Embryonic facial prominence (tissue), 1 donor: ENCODE measurements at regions not wholly inside any gene's neighbourhood (a gene's known extent, or its start where the extent isn't known, plus 50 kb on each side); places are given as distances from the start of the nearest gene placed in this dataset.

Source experiments
- DNase-seq: peaks from one replicate; pipeline ENCODE4 v3.0.0-alpha.2; 2016; ENCODE audit errors: extremely low spot score

DNA sequence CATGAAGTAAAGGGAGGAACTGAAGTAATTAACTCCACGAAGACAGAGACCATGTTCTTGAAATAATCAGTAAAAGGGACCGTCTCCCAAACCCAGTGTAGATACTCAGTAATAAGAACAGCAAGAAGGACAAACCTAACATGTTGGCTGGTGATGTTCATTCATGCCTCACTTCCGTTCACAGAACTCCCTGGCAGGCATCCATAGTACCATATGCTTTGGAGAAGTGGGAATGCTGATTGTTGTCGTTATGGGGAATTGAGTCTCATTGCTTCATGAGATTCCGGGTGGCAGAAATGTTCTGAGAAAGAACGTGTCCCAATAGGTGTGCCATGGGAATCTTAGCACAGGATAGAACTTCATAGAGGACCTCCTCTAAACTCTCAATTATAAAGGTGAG lies 452.3 kb downstream of the ZSWIM6 start:
- DNase-seq = no peak

DNA sequence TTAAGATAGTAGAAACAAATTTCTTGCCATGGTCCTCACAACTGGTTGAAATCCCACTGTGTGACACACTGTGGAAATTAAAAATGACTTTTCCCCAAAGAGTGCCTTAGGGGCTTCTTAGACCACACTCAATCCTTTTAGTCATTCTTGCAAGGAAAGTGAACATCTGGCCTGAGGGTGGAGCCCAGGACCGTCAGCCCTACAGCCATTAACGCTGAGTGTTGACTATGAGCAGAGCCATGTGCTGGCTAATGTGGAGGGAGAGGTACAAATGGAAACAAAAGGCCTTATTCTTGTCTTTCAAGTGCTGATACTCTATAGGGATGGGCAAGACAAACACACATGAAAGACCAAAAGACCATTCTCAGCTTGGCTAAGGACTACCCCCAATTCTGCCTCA lies 456.5 kb downstream of the ZSWIM6 start:
- no peak for DNase-seq

DNA sequence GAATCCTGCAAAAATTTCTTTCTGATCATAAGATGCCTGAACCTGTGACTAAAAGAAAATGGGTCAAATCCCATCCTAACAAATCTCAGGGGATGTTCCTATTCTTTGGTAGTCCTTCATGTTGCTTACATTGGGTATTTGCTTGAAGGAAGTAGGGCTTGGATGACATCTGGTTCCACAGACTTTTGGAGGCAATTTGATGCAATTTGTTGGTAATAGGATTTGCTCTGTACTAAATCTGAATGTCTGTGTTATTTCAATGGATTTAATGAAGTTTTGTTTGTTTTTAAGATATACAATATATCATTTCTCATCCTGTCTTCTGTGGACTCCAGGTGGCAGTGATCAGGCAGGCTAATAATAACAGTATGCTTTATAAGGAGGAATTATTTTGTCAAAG lies 457.9 kb downstream of the ZSWIM6 start:
- no peak for DNase-seq

DNA sequence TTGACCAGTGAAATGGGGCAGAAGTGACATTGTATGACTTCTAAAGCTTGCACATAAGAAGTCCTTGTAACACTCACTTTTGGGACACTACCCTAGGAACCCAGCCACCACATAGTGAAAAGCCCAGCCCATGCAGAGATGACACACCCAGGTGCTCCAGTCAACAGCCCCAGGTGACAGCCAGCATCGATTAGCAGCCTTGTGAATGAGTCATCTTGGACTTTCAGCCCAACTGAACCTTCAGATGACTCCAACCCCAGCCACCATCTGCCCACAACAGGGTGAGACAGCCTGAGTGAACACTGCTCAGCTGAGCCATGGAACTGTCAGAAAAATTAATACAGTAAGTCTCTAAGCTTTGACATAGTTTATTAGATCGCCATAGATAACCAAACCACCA lies 458.6 kb downstream of the ZSWIM6 start:
- DNase-seq = no peak

DNA sequence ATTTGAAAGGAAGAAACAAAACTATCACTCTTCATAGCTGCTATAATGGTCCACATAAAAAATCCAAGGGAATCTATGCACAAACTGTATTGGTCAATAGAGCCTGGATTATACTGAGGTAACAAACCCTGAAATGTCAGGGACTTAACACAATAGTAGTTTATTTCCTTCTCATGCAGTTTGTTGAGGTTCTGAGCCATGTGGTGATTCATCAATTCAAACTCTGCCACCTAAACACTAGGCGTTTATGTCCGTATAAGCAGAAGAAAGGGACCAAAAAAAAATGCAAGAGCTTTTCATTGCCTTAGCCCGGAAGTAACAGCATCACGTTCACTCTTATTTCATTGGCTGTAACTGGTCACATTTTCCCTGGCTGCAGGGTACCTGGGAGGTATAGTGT lies 464.7 kb downstream of the ZSWIM6 start:
- no peak for DNase-seq

DNA sequence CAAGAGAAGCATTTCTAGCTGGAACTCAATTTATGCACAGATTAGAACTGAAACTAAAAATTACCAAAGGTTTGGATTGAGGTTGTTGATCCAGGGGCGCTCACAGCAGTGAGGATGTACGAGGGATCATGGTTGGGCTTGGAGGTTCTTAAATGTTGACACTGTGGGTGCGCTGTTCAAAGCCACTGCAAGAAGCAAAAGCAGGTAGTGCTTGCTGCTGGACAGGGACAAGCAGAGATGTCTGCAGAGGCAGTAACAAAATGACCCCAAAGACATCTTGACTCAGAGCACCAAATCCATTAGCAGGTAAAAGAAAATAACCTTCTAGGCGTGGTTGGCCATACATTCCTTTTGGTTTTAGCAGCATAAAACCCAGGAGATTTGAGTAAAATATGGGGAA lies 468.4 kb downstream of the ZSWIM6 start:
- DNase-seq = no peak

DNA sequence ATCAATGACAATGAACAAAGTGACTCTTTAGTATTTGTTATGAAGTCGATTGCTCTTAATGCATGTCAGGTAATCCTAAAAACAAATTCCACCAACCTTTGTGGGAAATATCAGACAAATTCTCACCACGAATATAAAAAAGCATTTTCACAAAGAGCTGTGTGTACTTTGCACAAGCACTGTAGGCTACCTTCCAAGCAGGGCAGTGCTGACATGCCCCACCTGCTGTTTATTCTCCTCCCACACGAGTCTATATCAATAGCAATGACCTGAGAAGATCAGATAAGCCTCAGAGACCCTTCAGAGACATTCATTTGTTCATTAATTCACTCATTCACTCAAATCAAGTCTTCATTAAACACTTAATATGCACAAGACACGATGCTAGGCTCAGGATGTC lies 469.1 kb downstream of the ZSWIM6 start:
- DNase-seq = no peak

DNA sequence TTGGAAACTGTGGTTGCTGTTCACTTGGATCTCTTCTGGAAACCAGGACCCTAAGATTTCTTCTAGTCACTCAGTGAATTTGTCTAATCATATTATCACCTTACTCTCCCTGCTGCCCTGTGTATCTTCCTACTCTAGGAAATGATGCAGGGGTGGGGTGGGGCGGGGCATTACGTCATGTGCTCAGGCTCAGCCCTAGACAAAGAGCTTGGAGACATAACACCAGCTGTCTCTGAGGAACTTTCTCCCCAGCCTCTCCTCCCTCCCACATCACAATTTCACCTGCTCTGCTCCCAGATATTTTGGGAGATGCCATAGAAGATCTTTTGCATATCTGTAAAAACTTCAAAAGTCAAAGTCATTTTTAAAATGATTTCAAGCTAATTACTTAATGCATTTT lies 470.4 kb downstream of the ZSWIM6 start:
- DNase-seq = no peak

DNA sequence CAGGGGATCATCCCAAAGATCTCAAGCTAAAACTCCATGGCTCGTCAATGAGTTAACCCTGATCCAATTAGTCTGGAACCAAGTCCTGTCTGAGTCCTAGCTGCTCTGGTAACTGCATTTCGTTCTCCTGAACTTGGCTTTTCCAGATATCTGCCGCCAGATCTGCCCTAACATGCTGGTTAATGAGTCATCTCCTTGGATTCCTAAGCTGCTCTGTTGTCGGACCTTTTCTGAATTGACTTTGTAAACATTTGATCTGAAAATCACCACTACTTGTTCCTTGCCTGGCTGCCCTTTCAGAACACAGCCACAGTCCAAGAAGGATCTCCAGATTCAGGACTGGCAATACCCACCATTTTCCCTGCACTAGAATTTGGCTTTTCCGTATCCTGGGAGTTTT lies 473.0 kb downstream of the ZSWIM6 start:
- DNase-seq = no peak

DNA sequence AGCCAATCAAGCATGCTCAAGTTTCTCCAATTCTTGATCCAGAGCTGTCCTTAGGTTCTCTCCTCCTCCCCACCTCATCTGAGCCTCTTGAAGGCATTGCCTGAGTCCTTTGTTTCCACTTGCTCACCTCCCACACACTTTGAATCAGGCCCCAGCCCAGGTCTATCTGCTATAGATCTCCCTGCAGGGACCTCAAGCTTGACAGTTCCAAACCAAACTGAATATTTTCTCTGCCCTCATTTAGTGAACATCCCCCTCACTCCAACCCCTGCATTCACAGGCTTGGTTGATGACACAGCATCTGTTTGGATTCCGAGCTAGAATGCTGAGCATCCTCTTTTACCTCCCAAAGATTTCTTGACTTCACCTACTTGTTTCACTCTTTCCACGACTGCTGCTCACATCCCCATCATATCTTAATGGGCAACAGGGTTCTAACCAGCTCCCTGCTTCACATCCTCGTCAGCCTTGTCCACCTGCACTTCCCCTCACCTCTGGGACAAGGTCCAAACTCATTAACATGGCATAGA lies 474.5 kb downstream of the ZSWIM6 start:
- DNase-seq = no peak

DNA sequence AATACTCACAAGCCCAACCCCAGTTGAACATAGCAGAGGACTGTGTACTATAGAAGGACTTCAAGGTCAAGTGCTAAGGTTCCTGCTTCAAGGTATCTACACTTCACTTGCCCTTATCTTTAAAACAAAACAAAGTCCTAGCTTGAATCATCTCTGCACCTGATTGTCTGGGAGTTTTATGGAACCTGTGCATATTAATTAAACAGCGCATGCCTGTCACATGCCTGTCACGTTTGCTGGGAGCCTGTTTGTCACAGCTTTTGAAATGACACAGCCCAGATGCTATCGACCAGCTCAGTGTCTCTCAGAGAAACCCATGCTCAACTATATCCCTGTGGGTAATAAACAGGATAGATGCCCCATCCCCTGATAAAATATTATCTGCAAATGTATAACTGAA lies 476.0 kb downstream of the ZSWIM6 start:
- no peak for DNase-seq

DNA sequence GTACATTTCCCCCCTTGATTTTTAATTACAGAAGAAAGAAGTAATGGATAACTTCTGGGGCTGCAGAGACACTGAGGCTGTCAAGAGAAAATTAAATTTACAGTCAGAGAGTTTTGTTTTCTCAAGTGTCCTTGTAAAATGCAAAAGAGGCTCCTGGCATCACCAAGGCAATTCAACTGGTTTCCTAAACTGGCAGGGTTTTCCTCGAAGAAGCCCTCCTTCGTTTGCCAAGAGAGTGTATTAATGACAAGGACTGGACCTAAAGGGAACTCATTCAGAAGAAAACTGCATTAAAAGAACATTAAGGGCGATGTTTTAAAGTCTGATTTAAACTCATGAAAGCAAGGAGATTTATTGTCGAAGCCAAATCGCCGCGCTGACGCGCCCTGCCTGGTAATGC lies 476.9 kb downstream of the ZSWIM6 start:
- DNase-seq = no peak

DNA sequence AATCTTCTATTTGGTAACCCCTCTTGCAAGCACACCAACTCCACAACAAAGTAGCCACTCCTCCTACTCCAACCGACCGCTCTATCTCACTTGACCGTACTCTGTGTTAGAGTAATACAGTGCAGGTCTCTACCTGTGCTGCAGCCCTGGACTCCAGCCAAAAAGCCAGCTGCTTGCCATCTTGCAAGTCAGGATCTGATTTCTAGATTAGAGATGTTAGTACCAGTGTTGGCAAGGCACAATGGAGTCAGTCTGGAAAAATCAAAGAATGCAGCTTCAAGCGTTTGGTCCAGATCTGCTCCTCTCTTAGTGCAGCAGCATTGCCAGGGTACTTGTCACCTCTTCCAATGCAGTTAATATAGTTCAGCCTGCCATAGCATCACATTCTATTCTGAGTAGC lies 477.6 kb downstream of the ZSWIM6 start:
- DNase-seq = no peak

DNA sequence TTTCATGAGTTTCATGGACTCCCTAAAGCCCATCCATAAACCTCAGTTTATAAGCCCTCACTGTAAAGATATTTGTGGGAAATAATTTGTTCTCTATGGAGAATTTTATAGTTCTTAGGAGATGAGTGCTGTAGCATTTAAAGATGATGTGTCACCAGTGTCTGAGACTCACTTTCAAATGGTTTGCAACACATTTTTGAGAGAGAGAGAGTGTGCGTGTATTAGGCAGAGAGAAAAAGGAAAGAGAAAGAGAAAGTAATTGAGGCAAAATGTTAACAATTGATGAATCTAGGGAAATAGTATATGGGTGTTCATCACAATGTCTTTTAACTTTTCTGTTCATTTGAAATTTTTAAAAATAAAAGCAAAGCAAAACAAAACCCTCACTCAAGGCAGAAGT lies 479.0 kb downstream of the ZSWIM6 start:
- DNase-seq = no peak

DNA sequence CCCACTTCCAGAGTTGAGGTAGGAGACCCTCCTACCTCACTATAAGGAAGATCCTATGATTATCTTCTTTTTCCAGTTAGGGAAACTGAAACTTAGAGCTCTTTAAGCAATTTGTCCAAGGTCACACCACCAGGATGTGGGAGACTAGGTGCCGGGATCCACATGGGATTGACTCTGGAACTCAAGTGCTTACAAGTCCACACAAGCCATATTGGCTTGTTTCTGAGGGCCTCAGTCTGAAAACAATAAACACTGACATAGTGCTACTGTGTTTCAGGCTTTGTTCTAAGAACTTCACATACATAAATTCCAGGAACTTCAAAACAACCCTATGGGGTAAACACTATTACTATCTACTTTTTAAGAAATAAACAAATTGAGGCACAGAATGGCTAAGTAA lies 481.3 kb downstream of the ZSWIM6 start:
- no peak for DNase-seq

DNA sequence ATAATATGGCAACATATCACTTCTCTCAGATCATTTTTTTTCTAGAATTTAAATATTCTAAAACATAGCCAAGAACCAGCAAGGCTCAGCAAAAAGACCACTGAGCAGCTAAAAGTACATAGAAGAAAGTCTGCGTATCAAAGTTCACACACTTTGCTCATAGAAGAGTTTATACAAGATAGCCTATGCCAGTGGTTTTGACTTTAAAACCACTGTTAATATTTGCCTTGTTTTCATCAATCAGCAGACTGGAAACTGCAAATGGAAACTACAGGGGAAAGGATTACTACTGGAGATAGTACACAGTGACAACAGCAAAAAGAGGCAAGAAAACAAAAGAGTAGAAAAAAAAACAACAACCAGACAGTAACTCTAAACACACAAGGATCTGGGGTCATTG lies 483.3 kb downstream of the ZSWIM6 start:
- no peak for DNase-seq

DNA sequence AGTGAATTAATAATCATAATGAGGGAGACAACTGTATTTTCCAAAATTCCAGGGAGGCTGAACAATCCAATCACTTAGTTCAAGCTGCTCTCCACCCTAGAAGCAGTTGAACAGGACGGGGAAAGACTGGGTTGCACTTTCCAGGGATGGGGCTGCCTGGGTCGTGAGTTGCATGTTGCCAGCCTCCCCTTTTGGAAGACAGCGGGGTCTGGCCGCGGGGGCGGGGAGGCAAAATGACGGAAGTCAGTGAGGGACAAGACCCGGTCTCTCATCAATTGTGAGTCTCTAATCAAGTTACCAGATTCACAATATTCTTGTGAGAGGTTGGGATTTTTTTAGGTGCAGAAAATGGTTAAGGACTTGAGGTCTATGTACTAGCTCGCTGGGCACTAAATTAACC lies 484.1 kb downstream of the ZSWIM6 start:
- DNase-seq = no peak

DNA sequence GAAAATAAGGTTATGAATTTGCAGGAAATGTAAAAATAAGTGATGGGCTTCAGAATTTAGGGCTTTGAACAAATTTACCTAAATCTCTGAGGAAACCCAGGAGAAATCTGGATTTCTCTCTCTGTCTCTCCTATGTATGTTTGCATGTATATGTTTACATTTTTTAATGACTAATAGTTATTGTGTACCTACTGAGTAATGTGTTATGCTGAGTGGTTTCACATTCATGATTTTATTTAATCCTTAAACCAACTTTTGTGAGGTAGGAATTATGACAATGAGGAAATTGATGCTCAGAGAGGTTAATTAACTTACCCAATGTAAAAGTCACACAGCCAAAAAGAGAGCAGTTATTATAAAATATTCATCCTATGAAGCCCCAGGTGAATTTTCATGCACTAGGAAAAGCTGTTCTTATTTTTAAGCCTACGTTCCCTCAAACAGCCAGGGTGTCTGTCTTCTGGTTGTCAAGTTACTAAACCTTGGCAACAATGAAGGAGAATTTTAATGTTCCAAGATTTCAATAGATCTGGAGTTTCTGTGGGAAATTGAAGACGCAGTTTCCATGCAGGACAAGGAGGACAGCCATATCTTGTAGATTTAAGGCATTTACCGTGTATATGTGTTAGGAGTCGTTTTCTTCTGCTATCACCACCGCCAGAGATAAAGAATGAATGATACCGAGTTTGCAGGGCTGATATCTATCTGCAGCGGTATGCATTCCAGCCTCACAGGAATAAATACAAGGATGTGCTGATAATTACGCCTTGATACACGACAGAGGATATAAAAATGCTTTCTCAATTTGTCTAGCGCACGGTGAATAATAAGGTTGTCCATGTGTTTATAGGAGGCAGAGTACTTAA lies 484.8 kb downstream of the ZSWIM6 start:
- no peak for DNase-seq

DNA sequence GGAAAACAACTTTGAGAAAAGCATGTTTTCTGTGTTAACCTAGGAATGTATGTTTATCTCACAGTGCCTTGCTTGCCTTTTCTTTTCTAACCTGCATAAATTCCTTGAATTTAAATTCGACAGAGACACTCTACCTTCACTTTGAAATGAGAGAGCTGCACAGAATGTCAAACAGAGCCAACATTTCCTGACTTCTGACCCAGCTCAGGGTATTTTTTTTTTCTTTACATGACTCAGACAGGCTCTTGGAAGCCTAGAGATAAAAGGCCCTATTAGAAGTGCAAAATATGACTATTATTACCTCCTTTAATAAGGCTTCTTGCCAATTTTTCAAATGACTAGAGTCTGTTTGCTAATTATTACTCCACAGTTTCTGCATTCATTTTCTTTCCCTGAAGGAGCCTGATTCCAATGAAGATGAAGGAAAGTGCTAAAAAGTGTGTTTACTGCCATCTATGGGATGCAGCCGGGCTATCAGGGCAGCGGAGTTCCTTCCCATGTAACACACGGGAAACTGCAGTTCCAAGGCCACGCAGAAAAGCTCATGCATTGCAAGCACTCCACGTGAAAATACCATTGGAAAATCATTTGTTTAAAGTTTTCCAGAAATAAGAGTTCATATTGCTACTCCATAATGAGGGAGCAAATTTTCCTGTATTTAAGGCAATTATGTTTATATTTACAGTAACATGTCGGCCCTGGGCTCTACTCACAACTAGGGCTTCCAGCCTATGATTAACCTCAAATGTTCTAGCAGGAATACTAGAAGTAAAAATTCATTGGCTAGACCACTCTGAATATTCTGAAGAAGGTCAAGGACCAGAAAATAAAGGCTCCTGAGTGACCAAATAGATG lies 485.6 kb downstream of the ZSWIM6 start:
- DNase-seq = peak; percentile 29

DNA sequence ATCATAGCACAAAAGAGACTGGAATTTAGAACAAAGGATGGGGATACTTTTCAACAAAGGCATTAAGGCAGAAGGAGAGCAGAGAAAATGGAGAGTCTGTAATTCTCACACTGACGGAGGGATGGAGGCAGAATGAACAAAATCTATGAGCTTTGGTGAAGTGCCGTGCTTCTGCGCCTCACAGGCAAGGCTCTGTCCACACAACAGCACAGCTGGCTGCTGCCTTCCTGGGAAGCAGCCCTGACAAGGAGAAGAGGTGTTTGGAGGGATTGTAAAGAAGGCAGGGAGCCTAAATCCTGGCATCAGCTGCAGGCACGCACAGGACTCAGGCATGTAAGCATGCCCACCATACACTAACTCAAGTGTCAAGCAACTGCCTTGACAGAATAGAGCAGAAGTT lies 485.2 kb upstream of the KIF2A start:
- DNase-seq = no peak

DNA sequence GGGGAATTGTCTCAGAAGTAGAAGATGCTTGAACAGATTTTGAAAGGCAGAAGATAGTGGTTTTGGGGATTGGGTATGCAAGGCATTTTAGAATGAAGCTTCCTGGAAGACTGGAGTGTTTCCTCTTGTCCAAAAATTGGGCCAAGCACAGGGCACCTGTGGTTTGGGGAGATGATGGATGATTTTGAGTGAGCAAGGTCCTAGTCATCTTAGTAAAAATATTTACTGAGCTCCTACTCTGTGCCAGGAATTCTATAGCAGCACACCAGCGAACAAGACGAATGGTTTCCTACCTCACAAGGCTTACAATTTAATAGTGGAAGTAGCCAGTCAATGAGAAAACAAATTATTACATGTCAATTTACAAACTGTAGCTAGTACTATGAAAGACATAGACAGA lies 484.4 kb upstream of the KIF2A start:
- DNase-seq = no peak

DNA sequence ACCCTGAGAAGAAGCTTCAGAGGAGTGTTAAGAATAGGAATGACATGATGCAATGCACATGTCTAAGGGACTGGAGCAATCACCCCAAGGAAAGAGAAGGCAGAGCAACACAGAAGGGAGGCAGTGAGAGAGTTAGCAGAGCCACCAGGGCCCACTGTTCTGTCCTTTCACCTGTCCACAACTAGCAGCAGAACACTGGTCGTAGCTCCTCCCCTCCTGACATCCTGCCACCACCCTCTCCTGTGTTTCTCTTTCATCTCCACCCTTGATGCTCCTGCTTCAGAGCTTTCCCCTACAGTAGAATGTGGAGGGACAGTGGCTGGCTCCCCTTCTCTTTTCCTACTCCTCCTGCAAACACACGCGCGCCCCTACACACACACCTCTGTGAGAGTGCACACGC lies 483.4 kb upstream of the KIF2A start:
- no peak for DNase-seq

DNA sequence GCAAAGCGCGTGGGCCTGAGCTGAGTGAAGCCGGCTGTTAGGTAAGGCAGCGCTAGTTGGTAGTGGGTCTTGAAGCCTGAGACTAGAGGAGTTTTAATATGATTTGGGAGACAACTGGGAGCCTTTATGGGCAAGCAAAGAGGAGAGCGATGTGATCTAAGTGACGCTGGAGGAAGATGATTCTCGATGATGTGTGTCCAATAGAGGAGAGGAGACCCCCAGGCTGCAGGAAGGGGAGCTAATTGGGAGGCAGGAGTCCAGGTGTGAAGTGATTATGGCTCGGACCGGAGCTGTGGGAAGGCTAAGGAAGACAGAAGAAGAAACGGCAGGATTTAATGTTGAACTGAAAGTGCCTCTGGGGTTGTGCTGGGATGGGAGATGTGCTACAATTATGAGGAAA lies 482.9 kb upstream of the KIF2A start:
- DNase-seq = no peak
